ENCODE measurements at regions not wholly inside any gene's neighbourhood (a gene's known extent, or its start where the extent isn't known, plus 50 kb on each side); places are given as distances from the start of the nearest gene placed in this dataset.

- Histone ChIP-seq H3K27me3 (no peaks in the 10 kb centered on the region), H3K27ac (no peak overlapping the region), H3K9me3 (no peaks in the 10 kb centered on the region), H3K4me1 (no peaks in the 10 kb centered on the region), H3K36me3 (no peaks in the 10 kb centered on the region), H3K4me3 (no peak overlapping the region)
- DNase-seq (ENCODE audit: low spot score in 2 of 2) = no peak
- intact Hi-C loops (cut with DNase I) = no loop called here
- no peak for TF ChIP-seq CTCF (IDR thresholded peaks at IDR 0.05)
These were observed 311.8 kb downstream of the FBXO15 start for GRCh38 chr18:73835656-73836364.

GRCh38 chr18:73835039-73835438 is 312.6 kb downstream of the FBXO15 start:
- no peaks in the 10 kb centered on the region for H3K36me3 ChIP-seq
- no peak for DNase-seq (ENCODE audit: low spot score in 2 of 2)
- no peak for TF ChIP-seq CTCF (IDR thresholded peaks at IDR 0.05)
- no peak overlapping the region for H3K4me3 ChIP-seq
- no peaks in the 10 kb centered on the region for H3K4me1 ChIP-seq
- no peak overlapping the region for H3K27ac ChIP-seq
- no peaks in the 10 kb centered on the region for H3K27me3 ChIP-seq
- intact Hi-C loops (cut with DNase I) = no loop called here
- H3K9me3 ChIP-seq = no peaks in the 10 kb centered on the region

- H3K27me3 ChIP-seq = no peaks in the 10 kb centered on the region
- H3K9me3 ChIP-seq = no peaks in the 10 kb centered on the region
- no peak overlapping the region for H3K27ac ChIP-seq
- no peak for DNase-seq (ENCODE audit: low spot score in 2 of 2)
- H3K4me1 ChIP-seq = no peaks in the 10 kb centered on the region
- H3K36me3 ChIP-seq = no peaks in the 10 kb centered on the region
- no peak overlapping the region for H3K4me3 ChIP-seq
- no peak for TF ChIP-seq CTCF (IDR thresholded peaks at IDR 0.05)
- intact Hi-C loops (cut with DNase I) = no loop called here
These were observed 315.9 kb downstream of the FBXO15 start for GRCh38 chr18:73831688-73832087.

GRCh38 chr18:73829146-73829545 is 318.5 kb downstream of the FBXO15 start:
- no peak overlapping the region for H3K4me3 ChIP-seq
- H3K27ac ChIP-seq = no peak overlapping the region
- no peaks in the 10 kb centered on the region for H3K27me3 ChIP-seq
- no peak for DNase-seq (ENCODE audit: low spot score in 2 of 2)
- H3K4me1 ChIP-seq = no peaks in the 10 kb centered on the region
- no peaks in the 10 kb centered on the region for H3K36me3 ChIP-seq
- TF ChIP-seq CTCF (IDR thresholded peaks at IDR 0.05) = no peak
- no peaks in the 10 kb centered on the region for H3K9me3 ChIP-seq
- intact Hi-C loops (cut with DNase I) = no loop called here

- Histone ChIP-seq H3K27me3 (no peaks in the 10 kb centered on the region), H3K4me1 (no peaks in the 10 kb centered on the region), H3K36me3 (no peaks in the 10 kb centered on the region), H3K27ac (no peak overlapping the region), H3K4me3 (no peak overlapping the region), H3K9me3 (no peaks in the 10 kb centered on the region)
- TF ChIP-seq CTCF (IDR thresholded peaks at IDR 0.05) = no peak
- no peak for DNase-seq (ENCODE audit: low spot score in 2 of 2)
- intact Hi-C loops (cut with DNase I) = no loop called here
These were observed 319.8 kb downstream of the FBXO15 start for GRCh38 chr18:73827801-73828200.

GRCh38 chr18:73826098-73826497 is 321.5 kb downstream of the FBXO15 start:
- intact Hi-C loops (cut with DNase I) = no loop called here

More at GRCh38 chr18:73826098-73826497, 321.5 kb downstream of the FBXO15 start:
- Histone ChIP-seq H3K27me3 (no peaks in the 10 kb centered on the region), H3K27ac (no peak overlapping the region), H3K9me3 (no peaks in the 10 kb centered on the region), H3K4me1 (no peaks in the 10 kb centered on the region), H3K36me3 (no peaks in the 10 kb centered on the region), H3K4me3 (no peak overlapping the region)
- no peak for TF ChIP-seq CTCF (IDR thresholded peaks at IDR 0.05)
- DNase-seq (ENCODE audit: low spot score in 2 of 2) = no peak

Measured in ascending aorta (tissue), 2 donors.